ENCODE measurements at regions not wholly inside any gene's neighbourhood (a gene's known extent, or its start where the extent isn't known, plus 50 kb on each side); places are given as distances from the start of the nearest gene placed in this dataset.

GRCh38 chr12:43214166-43214565, 337.8 kb downstream of the ADAMTS20 start:
- no peaks in the 10 kb centered on the region for H3K4me1 Mint-ChIP-seq (ENCODE audit: unreplicated experiment)
- no peak overlapping the region for H3K27ac Mint-ChIP-seq (ENCODE audit: unreplicated experiment)
- no peaks in the 10 kb centered on the region for H3K9me3 Mint-ChIP-seq (ENCODE audit: unreplicated experiment)
- TF ChIP-seq CTCF (IDR thresholded peaks at IDR 0.05; ENCODE audit: unreplicated experiment) = no peak
- H3K4me3 Mint-ChIP-seq (ENCODE audit: unreplicated experiment) = no peak overlapping the region
- no peaks in the 10 kb centered on the region for H3K27me3 Mint-ChIP-seq (ENCODE audit: unreplicated experiment)
- DNase-seq (ENCODE audit: low spot score) = no peak
- no peaks in the 10 kb centered on the region for H3K36me3 Mint-ChIP-seq (ENCODE audit: low read depth, unreplicated experiment)

GRCh38 chr12:43213608-43214007, 338.4 kb downstream of the ADAMTS20 start:
- no peaks in the 10 kb centered on the region for H3K4me1 Mint-ChIP-seq (ENCODE audit: unreplicated experiment)
- TF ChIP-seq CTCF (IDR thresholded peaks at IDR 0.05; ENCODE audit: unreplicated experiment) = no peak
- no peak for DNase-seq (ENCODE audit: low spot score)
- H3K4me3 Mint-ChIP-seq (ENCODE audit: unreplicated experiment) = no peak overlapping the region
- no peak overlapping the region for H3K27ac Mint-ChIP-seq (ENCODE audit: unreplicated experiment)
- H3K9me3 Mint-ChIP-seq (ENCODE audit: unreplicated experiment) = no peaks in the 10 kb centered on the region
- H3K36me3 Mint-ChIP-seq (ENCODE audit: low read depth, unreplicated experiment) = no peaks in the 10 kb centered on the region
- no peaks in the 10 kb centered on the region for H3K27me3 Mint-ChIP-seq (ENCODE audit: unreplicated experiment)

- Mint-ChIP-seq H3K36me3 (ENCODE audit: low read depth, unreplicated experiment) (no peaks in the 10 kb centered on the region), H3K27me3 (ENCODE audit: unreplicated experiment) (no peaks in the 10 kb centered on the region), H3K9me3 (ENCODE audit: unreplicated experiment) (no peaks in the 10 kb centered on the region), H3K4me1 (ENCODE audit: unreplicated experiment) (no peaks in the 10 kb centered on the region), H3K4me3 (ENCODE audit: unreplicated experiment) (no peak overlapping the region), H3K27ac (ENCODE audit: unreplicated experiment) (no peak overlapping the region)
- TF ChIP-seq CTCF (IDR thresholded peaks at IDR 0.05; ENCODE audit: unreplicated experiment) = no peak
- DNase-seq (ENCODE audit: low spot score) = no peak
Measured at GRCh38 chr12:43210485-43211192, 341.4 kb downstream of the ADAMTS20 start.

- no peak for DNase-seq (ENCODE audit: low spot score)
- Mint-ChIP-seq H3K4me1 (ENCODE audit: unreplicated experiment) (no peaks in the 10 kb centered on the region), H3K4me3 (ENCODE audit: unreplicated experiment) (no peak overlapping the region), H3K9me3 (ENCODE audit: unreplicated experiment) (no peaks in the 10 kb centered on the region), H3K36me3 (ENCODE audit: low read depth, unreplicated experiment) (no peaks in the 10 kb centered on the region), H3K27ac (ENCODE audit: unreplicated experiment) (no peak overlapping the region), H3K27me3 (ENCODE audit: unreplicated experiment) (no peaks in the 10 kb centered on the region)
- TF ChIP-seq CTCF (IDR thresholded peaks at IDR 0.05; ENCODE audit: unreplicated experiment) = no peak
Measured at GRCh38 chr12:43208627-43209026, 343.4 kb downstream of the ADAMTS20 start.

GRCh38 chr12:43208221-43208620, 343.8 kb downstream of the ADAMTS20 start:
- no peak for TF ChIP-seq CTCF (IDR thresholded peaks at IDR 0.05; ENCODE audit: unreplicated experiment)
- no peaks in the 10 kb centered on the region for H3K36me3 Mint-ChIP-seq (ENCODE audit: low read depth, unreplicated experiment)
- no peaks in the 10 kb centered on the region for H3K9me3 Mint-ChIP-seq (ENCODE audit: unreplicated experiment)
- H3K4me3 Mint-ChIP-seq (ENCODE audit: unreplicated experiment) = no peak overlapping the region
- H3K27me3 Mint-ChIP-seq (ENCODE audit: unreplicated experiment) = no peaks in the 10 kb centered on the region
- no peaks in the 10 kb centered on the region for H3K4me1 Mint-ChIP-seq (ENCODE audit: unreplicated experiment)
- no peak for DNase-seq (ENCODE audit: low spot score)
- H3K27ac Mint-ChIP-seq (ENCODE audit: unreplicated experiment) = no peak overlapping the region

All from endothelial cell (in vitro differentiated cells).